ENCODE measurements at regions not wholly inside any gene's neighbourhood (a gene's known extent, or its start where the extent isn't known, plus 50 kb on each side); places are given as distances from the start of the nearest gene placed in this dataset.

DNA sequence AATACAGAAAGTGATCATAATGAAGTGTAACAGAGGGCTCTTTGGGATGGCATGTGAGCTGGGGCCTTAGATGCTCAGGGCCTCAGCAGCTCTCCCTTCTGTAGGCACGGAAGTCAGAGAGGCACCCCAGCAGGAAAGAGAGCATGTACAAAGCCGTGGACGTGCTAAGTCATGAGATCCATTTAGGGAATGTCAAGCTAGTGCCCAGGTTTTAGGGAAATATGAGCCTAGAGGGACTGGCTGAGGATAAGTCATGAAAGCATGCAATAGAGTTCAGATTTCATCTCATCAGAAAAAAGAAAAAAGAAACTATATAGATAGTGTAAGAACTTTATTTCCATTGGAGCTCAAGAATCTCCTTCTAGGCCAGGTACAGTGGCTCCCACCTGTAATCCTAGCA lies 379.5 kb upstream of the KLF4 start:
- no peak overlapping the region for H3K9ac ChIP-seq (ENCODE audit: low read length)
- no peaks in the 10 kb centered on the region for H3K9me3 ChIP-seq (ENCODE audit: insufficient read depth, low read length)
- H2AFZ ChIP-seq (ENCODE audit: low read depth, low read length), result no peak overlapping the region
- H3K4me3 ChIP-seq (ENCODE audit: low read length), result no peak overlapping the region
- H3K79me2 ChIP-seq (ENCODE audit: low read length), result no peaks in the 10 kb centered on the region
- H3K27me3 ChIP-seq (ENCODE audit: low read depth, low read length), result no peaks in the 10 kb centered on the region; the same call in 1 of the 2 replicates
- TF ChIP-seq, protein P1, sequence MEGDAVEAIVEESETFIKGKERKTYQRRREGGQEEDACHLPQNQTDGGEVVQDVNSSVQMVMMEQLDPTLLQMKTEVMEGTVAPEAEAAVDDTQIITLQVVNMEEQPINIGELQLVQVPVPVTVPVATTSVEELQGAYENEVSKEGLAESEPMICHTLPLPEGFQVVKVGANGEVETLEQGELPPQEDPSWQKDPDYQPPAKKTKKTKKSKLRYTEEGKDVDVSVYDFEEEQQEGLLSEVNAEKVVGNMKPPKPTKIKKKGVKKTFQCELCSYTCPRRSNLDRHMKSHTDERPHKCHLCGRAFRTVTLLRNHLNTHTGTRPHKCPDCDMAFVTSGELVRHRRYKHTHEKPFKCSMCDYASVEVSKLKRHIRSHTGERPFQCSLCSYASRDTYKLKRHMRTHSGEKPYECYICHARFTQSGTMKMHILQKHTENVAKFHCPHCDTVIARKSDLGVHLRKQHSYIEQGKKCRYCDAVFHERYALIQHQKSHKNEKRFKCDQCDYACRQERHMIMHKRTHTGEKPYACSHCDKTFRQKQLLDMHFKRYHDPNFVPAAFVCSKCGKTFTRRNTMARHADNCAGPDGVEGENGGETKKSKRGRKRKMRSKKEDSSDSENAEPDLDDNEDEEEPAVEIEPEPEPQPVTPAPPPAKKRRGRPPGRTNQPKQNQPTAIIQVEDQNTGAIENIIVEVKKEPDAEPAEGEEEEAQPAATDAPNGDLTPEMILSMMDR (IDR thresholded peaks at IDR 0.05; ENCODE audit: low read depth, low read length), result no peak
- TF ChIP-seq EZH2phosphoT487 (IDR thresholded peaks at IDR 0.05; ENCODE audit: low read depth), result no peak
- H3K4me1 ChIP-seq (ENCODE audit: low read length), result peaks cover 22% of the 10 kb centered on the region
- no peaks in the 10 kb centered on the region for H3K36me3 ChIP-seq (replicated peaks; ENCODE audit: low read depth, low read length)
- no peak overlapping the region for H3K4me2 ChIP-seq (ENCODE audit: low read length)
- H3K27ac ChIP-seq (ENCODE audit: low read length), result no peak overlapping the region
- H4K20me1 ChIP-seq (ENCODE audit: insufficient read depth, low read length), result no peaks in the 10 kb centered on the region

DNA sequence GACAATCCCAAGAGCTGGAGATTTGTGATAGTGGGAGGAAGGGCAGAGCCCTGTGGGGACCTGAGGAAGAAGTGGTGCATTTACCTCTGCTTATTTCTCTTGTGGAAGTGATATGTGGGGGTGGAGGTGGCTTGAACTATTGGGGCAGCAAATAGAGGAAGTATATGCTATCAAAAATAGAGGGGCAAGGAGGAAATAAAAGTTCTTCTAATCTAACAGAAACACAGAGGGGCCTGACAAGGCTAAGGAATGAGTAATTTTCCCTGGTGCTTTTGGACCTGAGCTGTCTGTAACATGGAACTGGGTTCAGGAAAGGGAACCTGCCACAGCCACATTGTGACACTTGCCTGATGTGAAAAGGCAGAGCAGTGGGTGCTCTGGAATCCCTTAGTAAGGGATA lies 378.6 kb upstream of the KLF4 start:
- H3K4me3 ChIP-seq (ENCODE audit: low read length), result no peak overlapping the region
- no peak overlapping the region for H3K9ac ChIP-seq (ENCODE audit: low read length)
- no peak overlapping the region for H2AFZ ChIP-seq (ENCODE audit: low read depth, low read length)
- TF ChIP-seq, protein P1 (IDR thresholded peaks at IDR 0.05; ENCODE audit: low read depth, low read length), result no peak
- no peak for TF ChIP-seq EZH2phosphoT487 (IDR thresholded peaks at IDR 0.05; ENCODE audit: low read depth)
- H3K36me3 ChIP-seq (replicated peaks; ENCODE audit: low read depth, low read length), result no peaks in the 10 kb centered on the region
- no peaks in the 10 kb centered on the region for H4K20me1 ChIP-seq (ENCODE audit: insufficient read depth, low read length)
- no peak overlapping the region for H3K27ac ChIP-seq (ENCODE audit: low read length)
- no peaks in the 10 kb centered on the region for H3K27me3 ChIP-seq (ENCODE audit: low read depth, low read length)
- H3K4me2 ChIP-seq (ENCODE audit: low read length), result peak overlapping the region; percentile 23; the same call in 1 of the 2 replicates
- H3K4me1 ChIP-seq (ENCODE audit: low read length), result peaks cover 16% of the 10 kb centered on the region
- no peaks in the 10 kb centered on the region for H3K79me2 ChIP-seq (ENCODE audit: low read length)
- H3K9me3 ChIP-seq (ENCODE audit: insufficient read depth, low read length), result no peaks in the 10 kb centered on the region

DNA sequence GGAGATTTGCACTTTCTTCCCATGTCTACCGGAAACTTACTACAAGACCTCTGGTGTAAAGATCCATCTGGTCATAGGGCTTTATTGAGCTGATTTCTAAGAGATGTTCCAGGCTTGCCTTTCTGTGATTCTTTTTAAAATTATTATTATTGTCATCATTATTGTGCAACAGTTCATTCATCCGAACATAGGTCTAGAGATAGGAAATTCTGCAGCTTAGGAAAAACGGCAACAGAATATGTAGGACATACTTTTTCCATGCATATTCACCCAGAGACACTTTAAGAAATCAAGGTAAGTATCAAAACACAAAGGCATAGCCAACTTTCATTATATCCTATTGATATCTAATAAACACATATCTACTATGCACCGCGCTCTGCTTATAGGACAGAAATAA lies 378.2 kb upstream of the KLF4 start:
- H3K79me2 ChIP-seq (ENCODE audit: low read length), result no peaks in the 10 kb centered on the region
- H3K4me1 ChIP-seq (ENCODE audit: low read length), result peaks cover 16% of the 10 kb centered on the region
- no peak overlapping the region for H3K4me2 ChIP-seq (ENCODE audit: low read length)
- H3K36me3 ChIP-seq (replicated peaks; ENCODE audit: low read depth, low read length), result no peaks in the 10 kb centered on the region
- H2AFZ ChIP-seq (ENCODE audit: low read depth, low read length), result no peak overlapping the region
- H3K4me3 ChIP-seq (ENCODE audit: low read length), result no peak overlapping the region
- no peak overlapping the region for H3K27ac ChIP-seq (ENCODE audit: low read length)
- no peaks in the 10 kb centered on the region for H3K9me3 ChIP-seq (ENCODE audit: insufficient read depth, low read length)
- H3K9ac ChIP-seq (ENCODE audit: low read length), result no peak overlapping the region
- no peaks in the 10 kb centered on the region for H4K20me1 ChIP-seq (ENCODE audit: insufficient read depth, low read length)
- TF ChIP-seq EZH2phosphoT487 (IDR thresholded peaks at IDR 0.05; ENCODE audit: low read depth), result no peak
- TF ChIP-seq, protein P1 (IDR thresholded peaks at IDR 0.05; ENCODE audit: low read depth, low read length), result no peak
- no peaks in the 10 kb centered on the region for H3K27me3 ChIP-seq (ENCODE audit: low read depth, low read length)

DNA sequence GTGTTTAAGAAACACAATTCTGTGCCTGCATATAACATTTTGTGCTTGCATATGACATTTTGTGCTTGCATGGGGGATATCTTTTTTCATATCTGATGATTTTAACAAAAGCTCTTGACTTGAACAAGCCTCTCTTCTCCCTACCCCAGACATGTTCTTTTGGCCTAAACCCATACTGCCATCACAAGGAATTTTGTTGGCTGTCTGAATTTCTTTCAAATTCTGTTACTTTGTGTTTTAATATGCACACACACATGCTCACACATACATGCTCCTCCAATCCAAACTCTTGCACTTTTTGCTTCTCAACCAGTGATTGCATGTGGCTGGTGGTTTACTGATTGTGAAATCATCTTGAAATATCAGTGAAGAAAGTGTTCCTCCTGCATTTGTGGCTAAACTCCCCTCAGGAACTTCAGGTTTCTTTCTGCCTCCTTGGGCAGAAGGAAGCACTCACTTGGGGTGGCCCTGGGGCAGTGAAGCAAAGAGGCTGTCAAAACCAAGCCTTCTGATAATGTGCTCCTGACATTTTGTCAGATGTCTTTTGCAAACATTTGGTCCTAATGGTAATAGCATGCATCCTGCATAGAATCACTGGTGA lies 377.2 kb upstream of the KLF4 start:
- TF ChIP-seq, protein P1 (IDR thresholded peaks at IDR 0.05; ENCODE audit: low read depth, low read length), result no peak
- no peak for TF ChIP-seq EZH2phosphoT487 (IDR thresholded peaks at IDR 0.05; ENCODE audit: low read depth)
- no peak overlapping the region for H3K27ac ChIP-seq (ENCODE audit: low read length)
- H2AFZ ChIP-seq (ENCODE audit: low read depth, low read length), result no peak overlapping the region
- H3K9ac ChIP-seq (ENCODE audit: low read length), result no peak overlapping the region
- H3K27me3 ChIP-seq (ENCODE audit: low read depth, low read length), result 0 out of 2 replicates have a peak, but pooled peaks cover 4% of the 10 kb centered on the region
- H3K79me2 ChIP-seq (ENCODE audit: low read length), result no peaks in the 10 kb centered on the region
- no peak overlapping the region for H3K4me3 ChIP-seq (ENCODE audit: low read length)
- no peak overlapping the region for H3K4me2 ChIP-seq (ENCODE audit: low read length)
- no peaks in the 10 kb centered on the region for H3K9me3 ChIP-seq (ENCODE audit: insufficient read depth, low read length)
- peaks cover 16% of the 10 kb centered on the region for H3K4me1 ChIP-seq (ENCODE audit: low read length)
- H3K36me3 ChIP-seq (replicated peaks; ENCODE audit: low read depth, low read length), result no peaks in the 10 kb centered on the region
- H4K20me1 ChIP-seq (ENCODE audit: insufficient read depth, low read length), result no peaks in the 10 kb centered on the region
